T-cell (primary cell): ENCODE measurements at regions not wholly inside any gene's neighbourhood (a gene's known extent, or its start where the extent isn't known, plus 50 kb on each side); places are given as distances from the start of the nearest gene placed in this dataset.

ENCODE experiments used
- ATAC-seq, 4 experiments: fragments of 200-7000 bp in 3 of 4; fragments of 150-1000 bp in 1 of 4; cut with Tn5 transposase; replicated peaks in 1 of 4; 1 replicate in 3 of 4; 2 replicates in 1 of 4; pipeline ENCODE4 v1.10.0; 2021; ENCODE audit warnings: moderate library complexity in 3 of 4, mild to moderate bottlenecking in 2 of 4, moderate number of reproducible peaks in 1 of 4
- CTCF ChIA-PET, 2 donors: fragments of 300-600 bp; sonication (Branson Sonifier 250); formaldehyde crosslinking; loops; one replicate each; lab custom pipeline; 2022; ENCODE audit warnings: antibody characterized with exemption in 2 of 2; lab: Charles Lee
- POLR2A ChIA-PET, 2 donors: fragments of 300-600 bp; sonication (Branson Sonifier 250); formaldehyde crosslinking; loops; one replicate each; lab custom pipeline; 2022; ENCODE audit warnings: antibody characterized with exemption in 2 of 2; lab: Charles Lee
- DNase-seq, 35 experiments: peaks; one replicate each; pipeline versions ENCODE4 v3.0.0 to v3.0.0-alpha.2; 2013 to 2023
- H3K27ac ChIP-seq: one replicate; pipeline ENCODE4 v1.5.1; 2013; ENCODE audit warnings: low read length
- H3K27me3 ChIP-seq, 2 experiments: replicated peaks in 1 of 2; 1 replicate in 1 of 2; 2 replicates in 1 of 2; pipeline versions ENCODE4 v1.6.1 to v1.7.0; 2013; ENCODE audit warnings: low read length in 1 of 2, mixed read lengths in 1 of 2; ENCODE audit not compliant: control insufficient read depth in 2 of 2, insufficient read depth in 2 of 2; ENCODE audit errors: extremely low read depth in 1 of 2
- H3K36me3 ChIP-seq, 2 donors: 1 replicate in 1 of 2; 2 replicates in 1 of 2; pipeline versions ENCODE4 v1.6.1 to v1.7.0; 2013; ENCODE audit warnings: low read length in 1 of 2; ENCODE audit not compliant: control insufficient read depth in 2 of 2, insufficient read depth in 1 of 2; ENCODE audit errors: extremely low read depth in 1 of 2
- H3K4me1 ChIP-seq, 2 experiments: 1 replicate in 1 of 2; 2 replicates in 1 of 2; pipeline versions ENCODE4 v1.6.1 to v1.7.0; 2013; ENCODE audit warnings: low read length in 2 of 2, mixed read lengths in 1 of 2; ENCODE audit not compliant: insufficient read depth in 2 of 2, control insufficient read depth in 1 of 2; ENCODE audit errors: extremely low read depth in 1 of 2
- H3K4me3 ChIP-seq, 2 donors: 1 replicate in 1 of 2; 2 replicates in 1 of 2; pipeline versions ENCODE4 v1.5.1 to v1.7.0; 2013; ENCODE audit warnings: mild to moderate bottlenecking in 2 of 2, low read length in 1 of 2, moderate library complexity in 1 of 2; ENCODE audit not compliant: control insufficient read depth in 1 of 2; ENCODE audit errors: extremely low read depth in 1 of 2
- H3K9me3 ChIP-seq: 2 replicates; pipeline ENCODE4 v1.7.0; 2013
- H3K27ac Mint-ChIP-seq, 2 donors: one replicate each; pipeline ENCODE4 v1.8.0; 2020 to 2021; ENCODE audit warnings: mild to moderate bottlenecking in 2 of 2, mixed read lengths in 2 of 2
- H3K27me3 Mint-ChIP-seq, 2 donors: one replicate each; pipeline ENCODE4 v1.8.0; 2021 to 2022; ENCODE audit warnings: mixed read lengths in 2 of 2
- H3K36me3 Mint-ChIP-seq: one replicate; pipeline ENCODE4 v1.8.0; 2021; ENCODE audit warnings: mixed read lengths
- H3K4me1 Mint-ChIP-seq, 3 donors: one replicate each; pipeline ENCODE4 v1.8.0; 2020 to 2022; ENCODE audit warnings: mixed read lengths in 3 of 3, mild to moderate bottlenecking in 1 of 3
- H3K4me3 Mint-ChIP-seq, 3 donors: one replicate each; pipeline ENCODE4 v1.8.0; 2020 to 2022; ENCODE audit warnings: mild to moderate bottlenecking in 3 of 3, mixed read lengths in 3 of 3, moderate library complexity in 3 of 3
- H3K9me3 Mint-ChIP-seq, 3 donors: one replicate each; pipeline ENCODE4 v1.8.0; 2020 to 2022; ENCODE audit warnings: mixed read lengths in 3 of 3
- WGBS: methylation state at CpG from one replicate; pipeline ENCODE4 v1.1.5; 2013; ENCODE audit warnings: missing lambda C conversion rate; ENCODE audit not compliant: insufficient coverage; 5-methylcytosine and 5-hydroxymethylcytosine counted together

DNA sequence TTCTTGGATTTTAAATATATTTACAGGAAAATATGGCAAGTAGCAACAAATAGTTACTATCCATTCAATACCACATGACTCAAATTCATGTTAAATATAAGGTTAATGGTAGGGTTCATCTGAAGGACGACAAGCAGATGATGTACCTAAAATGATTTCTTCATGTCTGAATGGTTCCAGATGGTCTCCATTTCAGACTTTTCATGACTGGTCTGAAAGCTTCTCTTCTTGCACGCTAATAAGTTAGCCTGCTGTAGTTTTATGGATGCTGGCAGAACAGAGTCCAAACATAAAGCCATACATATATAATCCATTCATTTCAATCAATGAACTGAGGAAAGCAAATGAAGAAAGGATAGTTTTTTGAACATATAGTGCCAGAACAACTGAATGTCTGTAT, 257.0 kb upstream of the MGAT4C start:
- WGBS: no CpG with 5 or more reads among the region's 2 CpGs
- ATAC-seq: no peak
- Histone ChIP-seq H3K9me3 (no peaks in the 10 kb centered on the region), H3K27me3 (no peaks in the 10 kb centered on the region), H3K27ac (no peak overlapping the region), H3K36me3 (no peaks in the 10 kb centered on the region), H3K4me1 (no peaks in the 10 kb centered on the region), H3K4me3 (no peak overlapping the region)
- DNase-seq: no peak
- ChIA-PET CTCF (no interaction called here), POLR2A (no interaction called here)
- Mint-ChIP-seq H3K4me1 (no peaks in the 10 kb centered on the region), H3K36me3 (no peaks in the 10 kb centered on the region), H3K9me3 (peaks cover 4 to 22% (median 18%) of the 10 kb centered on the region in 3 donors), H3K27ac (no peak overlapping the region), H3K4me3 (no peak overlapping the region), H3K27me3 (no peaks in the 10 kb centered on the region)

DNA sequence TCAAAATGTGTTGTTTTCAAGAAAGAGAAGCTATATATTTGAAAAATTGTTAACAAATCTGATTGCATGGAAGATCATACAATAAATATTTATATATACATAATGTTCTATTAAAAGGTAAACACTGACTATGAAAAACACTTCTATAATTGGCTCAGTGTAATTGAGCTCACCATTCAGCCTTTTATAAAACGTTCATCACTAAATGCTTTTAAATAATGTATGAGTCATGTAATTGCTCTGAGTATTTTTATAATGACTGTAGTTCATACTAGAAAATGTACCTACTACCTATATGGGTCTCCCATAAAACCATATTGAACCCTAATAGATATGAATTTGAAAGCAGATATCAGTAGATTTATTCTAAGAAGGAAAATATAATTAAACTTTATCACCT, 240.4 kb upstream of the MGAT4C start:
- H3K9me3 Mint-ChIP-seq: peaks cover 0 to 3% (median 0%) of the 10 kb centered on the region in 3 donors
- no peaks in the 10 kb centered on the region for H3K4me1 Mint-ChIP-seq
- no peaks in the 10 kb centered on the region for H3K27me3 Mint-ChIP-seq
- no peak for ATAC-seq
- Histone ChIP-seq H3K27ac (no peak overlapping the region), H3K4me1 (no peaks in the 10 kb centered on the region), H3K4me3 (no peak overlapping the region), H3K9me3 (no peaks in the 10 kb centered on the region), H3K27me3 (no peaks in the 10 kb centered on the region), H3K36me3 (no peaks in the 10 kb centered on the region)
- H3K4me3 Mint-ChIP-seq: no peak overlapping the region
- ChIA-PET CTCF (no interaction called here), POLR2A (no interaction called here)
- no CpG with 5 or more reads among the region's 1 CpG for WGBS
- DNase-seq: no peak
- H3K27ac Mint-ChIP-seq: no peak overlapping the region
- no peaks in the 10 kb centered on the region for H3K36me3 Mint-ChIP-seq

DNA sequence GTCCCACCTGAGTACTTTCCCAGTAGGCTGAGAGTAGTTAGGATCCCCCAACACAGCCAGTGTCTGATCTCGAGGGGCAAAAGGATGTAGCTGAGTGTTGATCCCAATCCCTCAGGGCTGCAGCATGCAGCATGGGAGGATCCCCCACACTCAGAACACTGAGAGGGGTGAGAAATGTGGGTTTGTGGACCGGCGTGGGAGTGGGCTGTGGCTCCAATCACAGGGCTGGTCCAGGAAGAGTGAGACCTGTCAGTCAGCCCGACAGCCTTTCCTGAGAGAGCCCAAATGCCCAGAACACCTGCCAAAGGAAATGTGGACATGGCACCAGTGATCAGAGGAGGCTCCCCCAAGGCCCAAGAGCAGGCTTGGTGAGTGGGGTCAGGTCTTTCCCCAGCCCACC, 228.3 kb upstream of the MGAT4C start:
- Histone ChIP-seq H3K36me3 (no peaks in the 10 kb centered on the region), H3K4me3 (no peak overlapping the region), H3K9me3 (no peaks in the 10 kb centered on the region), H3K4me1 (no peaks in the 10 kb centered on the region), H3K27ac (no peak overlapping the region), H3K27me3 (no peaks in the 10 kb centered on the region)
- ChIA-PET POLR2A (no interaction called here), CTCF (no interaction called here)
- DNase-seq (no peak), ATAC-seq (no peak)
- no peaks in the 10 kb centered on the region for H3K4me1 Mint-ChIP-seq
- H3K36me3 Mint-ChIP-seq: no peaks in the 10 kb centered on the region
- H3K27ac Mint-ChIP-seq: no peak overlapping the region
- WGBS: 100% methylated on average over 1 of the region's 4 CpGs
- no peaks in the 10 kb centered on the region for H3K27me3 Mint-ChIP-seq
- peaks cover under 1 to 20% (median 16%) of the 10 kb centered on the region in 3 donors for H3K9me3 Mint-ChIP-seq
- H3K4me3 Mint-ChIP-seq: no peak overlapping the region

DNA sequence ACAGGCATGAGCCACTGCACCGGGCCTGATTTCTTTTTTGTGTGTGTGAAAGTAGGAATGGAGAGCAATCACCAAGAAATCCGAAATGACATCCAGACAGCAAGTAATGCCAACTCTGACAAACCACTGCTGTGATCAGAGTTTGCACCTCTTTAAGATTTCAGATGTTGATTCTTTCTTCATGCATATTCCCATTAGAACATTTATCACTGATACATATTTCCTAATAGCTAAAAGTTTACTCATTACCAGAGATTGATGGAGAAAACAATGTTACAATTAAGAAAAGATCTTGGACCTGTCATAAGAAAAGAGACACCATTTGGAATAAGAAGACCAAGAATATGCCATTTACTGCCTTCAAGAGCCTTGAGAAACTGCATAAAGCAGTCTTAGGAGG, 217.0 kb upstream of the MGAT4C start:
- DNase-seq (no peak), ATAC-seq (no peak)
- no CpG with 5 or more reads among the region's 2 CpGs for WGBS
- H3K4me1 Mint-ChIP-seq: no peaks in the 10 kb centered on the region
- ChIA-PET CTCF (no interaction called here), POLR2A (no interaction called here)
- H3K9me3 Mint-ChIP-seq: peaks cover 6 to 9% (median 8%) of the 10 kb centered on the region in 3 donors
- H3K4me1 ChIP-seq: no peaks in the 10 kb centered on the region
- no peak overlapping the region for H3K4me3 ChIP-seq
- no peak overlapping the region for H3K4me3 Mint-ChIP-seq
- no peaks in the 10 kb centered on the region for H3K27me3 ChIP-seq
- H3K36me3 ChIP-seq: no peaks in the 10 kb centered on the region
- no peaks in the 10 kb centered on the region for H3K36me3 Mint-ChIP-seq
- H3K9me3 ChIP-seq: no peaks in the 10 kb centered on the region
- H3K27ac ChIP-seq: no peak overlapping the region
- H3K27ac Mint-ChIP-seq: no peak overlapping the region
- no peaks in the 10 kb centered on the region for H3K27me3 Mint-ChIP-seq

DNA sequence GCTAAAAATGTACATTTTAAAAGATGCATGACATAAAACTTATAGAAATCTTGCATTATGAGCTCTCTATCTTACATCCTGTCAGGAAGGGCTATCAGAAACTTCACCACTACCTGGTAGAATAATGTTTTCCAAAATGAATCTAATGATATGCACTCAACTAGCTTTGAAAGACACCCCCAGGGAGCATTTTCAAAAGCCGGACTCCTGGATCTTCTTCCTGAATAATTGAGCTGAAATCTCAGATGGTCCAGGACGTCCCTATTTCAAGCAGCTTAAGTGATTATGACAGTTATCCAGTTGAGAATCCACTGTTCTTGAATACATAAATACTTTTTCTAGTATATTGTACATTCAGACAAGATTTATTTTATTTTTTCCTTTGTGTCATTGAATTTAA, 200.6 kb upstream of the MGAT4C start:
- H3K9me3 ChIP-seq: no peaks in the 10 kb centered on the region
- H3K4me1 Mint-ChIP-seq: no peaks in the 10 kb centered on the region
- ChIA-PET CTCF (no interaction called here), POLR2A (no interaction called here)
- H3K27me3 Mint-ChIP-seq: no peaks in the 10 kb centered on the region
- no peak overlapping the region for H3K4me3 ChIP-seq
- ATAC-seq (no peak), DNase-seq (no peak)
- no peak overlapping the region for H3K27ac ChIP-seq
- no peaks in the 10 kb centered on the region for H3K4me1 ChIP-seq
- 100% methylated on average over 1 of the region's 2 CpGs for WGBS
- H3K9me3 Mint-ChIP-seq: peaks cover 0 to 2% (median 0%) of the 10 kb centered on the region in 3 donors
- no peaks in the 10 kb centered on the region for H3K36me3 Mint-ChIP-seq
- H3K27ac Mint-ChIP-seq: no peak overlapping the region
- H3K36me3 ChIP-seq: no peaks in the 10 kb centered on the region
- H3K27me3 ChIP-seq: no peaks in the 10 kb centered on the region
- no peak overlapping the region for H3K4me3 Mint-ChIP-seq

DNA sequence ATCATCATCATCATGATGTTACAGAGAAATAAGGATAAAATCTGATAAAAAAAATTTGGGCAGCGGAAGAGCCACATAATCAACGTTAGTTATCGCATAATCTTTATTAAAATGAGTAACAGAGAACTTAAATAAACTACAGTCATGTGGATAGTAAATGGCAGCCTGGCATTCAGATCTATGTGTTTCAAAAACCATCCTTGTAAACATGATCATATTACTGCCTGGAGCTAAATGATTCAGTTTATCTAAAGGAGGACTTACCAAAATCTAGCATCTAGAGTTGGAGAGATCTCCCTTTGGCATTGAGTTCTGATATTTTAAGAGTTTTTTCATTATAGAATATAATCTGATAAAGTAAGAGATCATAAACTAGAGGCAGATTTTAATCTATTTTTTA, 200.1 kb upstream of the MGAT4C start:
- Mint-ChIP-seq H3K27ac (no peak overlapping the region), H3K36me3 (no peaks in the 10 kb centered on the region), H3K9me3 (peaks cover 0 to 2% (median 0%) of the 10 kb centered on the region in 3 donors), H3K4me1 (no peaks in the 10 kb centered on the region), H3K4me3 (no peak overlapping the region), H3K27me3 (no peaks in the 10 kb centered on the region)
- ATAC-seq (no peak), DNase-seq (no peak)
- H3K36me3 ChIP-seq: no peaks in the 10 kb centered on the region
- no peaks in the 10 kb centered on the region for H3K27me3 ChIP-seq
- no peaks in the 10 kb centered on the region for H3K9me3 ChIP-seq
- H3K4me3 ChIP-seq: no peak overlapping the region
- WGBS: no CpG with 5 or more reads among the region's 3 CpGs
- no peak overlapping the region for H3K27ac ChIP-seq
- CTCF ChIA-PET: no interaction called here
- H3K4me1 ChIP-seq: no peaks in the 10 kb centered on the region
- POLR2A ChIA-PET: no interaction called here

DNA sequence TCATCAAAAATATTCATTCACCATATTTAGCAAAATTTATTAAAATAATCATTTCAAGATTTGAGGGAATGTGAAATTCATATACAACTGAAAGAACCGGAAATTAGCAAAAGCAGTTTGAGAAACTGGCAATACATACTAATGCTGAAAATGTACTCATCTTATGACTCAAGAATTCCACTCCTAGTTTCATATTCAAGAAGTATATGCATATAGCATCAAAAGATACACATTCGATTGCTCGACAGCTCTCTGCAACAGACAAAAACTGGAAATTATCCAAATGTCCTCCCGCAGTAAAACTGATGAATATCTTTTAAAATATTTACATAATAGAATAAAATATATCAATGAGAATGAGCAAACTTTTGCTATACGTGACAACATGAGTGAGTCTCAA, 189.2 kb upstream of the MGAT4C start:
- no peak for ATAC-seq
- CTCF ChIA-PET: no interaction called here

More for the DNA sequence above, 189.2 kb upstream of the MGAT4C start:
- H3K36me3 ChIP-seq: no peaks in the 10 kb centered on the region
- H3K9me3 Mint-ChIP-seq: peaks cover 9 to 13% (median 13%) of the 10 kb centered on the region in 3 donors
- H3K36me3 Mint-ChIP-seq: no peaks in the 10 kb centered on the region
- H3K4me1 Mint-ChIP-seq: no peaks in the 10 kb centered on the region
- no peak overlapping the region for H3K27ac Mint-ChIP-seq
- H3K27me3 ChIP-seq: no peaks in the 10 kb centered on the region
- POLR2A ChIA-PET: no interaction called here
- no peak for DNase-seq
- H3K27ac ChIP-seq: no peak overlapping the region
- no peak overlapping the region for H3K4me3 ChIP-seq
- no peak overlapping the region for H3K4me3 Mint-ChIP-seq
- no peaks in the 10 kb centered on the region for H3K9me3 ChIP-seq
- no peaks in the 10 kb centered on the region for H3K27me3 Mint-ChIP-seq
- no peaks in the 10 kb centered on the region for H3K4me1 ChIP-seq
- WGBS: no CpG with 5 or more reads among the region's 5 CpGs
